ENCODE measurements at regions not wholly inside any gene's neighbourhood (a gene's known extent, or its start where the extent isn't known, plus 50 kb on each side); places are given as distances from the start of the nearest gene placed in this dataset.

DNA sequence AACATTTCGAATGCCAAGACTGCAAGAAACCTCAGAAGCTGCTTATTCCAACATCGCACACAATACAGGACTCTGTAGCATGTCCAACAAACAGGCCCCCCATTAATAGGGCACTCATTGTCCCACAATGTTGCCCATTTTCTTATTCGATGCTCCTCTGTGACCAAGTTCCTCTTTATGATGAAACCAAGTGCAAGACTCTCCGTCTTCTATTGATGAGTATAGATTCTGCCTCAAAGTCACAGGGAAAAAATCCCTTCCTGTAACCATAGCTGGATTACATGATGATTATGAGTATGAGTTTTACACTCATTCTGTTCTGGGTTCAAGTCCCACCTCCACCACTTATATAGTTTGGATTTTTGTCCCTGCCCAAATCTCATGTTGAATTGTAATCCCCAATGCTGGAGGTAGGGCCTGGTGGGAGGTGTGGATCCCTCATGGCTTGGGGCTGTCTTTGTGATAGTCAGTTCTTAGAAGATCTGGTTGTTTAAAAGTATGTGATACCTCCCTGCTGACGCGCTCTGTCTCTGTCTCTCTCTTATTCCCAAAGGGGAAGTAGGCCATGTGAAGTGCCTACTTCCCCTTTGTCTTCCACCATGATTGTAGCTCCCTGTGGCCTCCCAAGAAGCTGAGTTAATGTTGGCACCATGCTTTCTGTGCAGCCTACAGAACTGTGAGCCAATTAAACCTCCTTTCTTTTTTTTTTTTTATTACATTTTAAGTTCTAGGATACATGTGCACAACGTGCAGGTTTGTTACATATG, 148.7 kb downstream of the OSR1 start:
- FAIRE-seq = no peak

GRCh38 chr2:19208479-19209199, 149.8 kb downstream of the OSR1 start:
- DNase-seq (ENCODE audit: low read depth) (no peak), FAIRE-seq (peak; percentile 83)
- TF ChIP-seq, protein P1, sequence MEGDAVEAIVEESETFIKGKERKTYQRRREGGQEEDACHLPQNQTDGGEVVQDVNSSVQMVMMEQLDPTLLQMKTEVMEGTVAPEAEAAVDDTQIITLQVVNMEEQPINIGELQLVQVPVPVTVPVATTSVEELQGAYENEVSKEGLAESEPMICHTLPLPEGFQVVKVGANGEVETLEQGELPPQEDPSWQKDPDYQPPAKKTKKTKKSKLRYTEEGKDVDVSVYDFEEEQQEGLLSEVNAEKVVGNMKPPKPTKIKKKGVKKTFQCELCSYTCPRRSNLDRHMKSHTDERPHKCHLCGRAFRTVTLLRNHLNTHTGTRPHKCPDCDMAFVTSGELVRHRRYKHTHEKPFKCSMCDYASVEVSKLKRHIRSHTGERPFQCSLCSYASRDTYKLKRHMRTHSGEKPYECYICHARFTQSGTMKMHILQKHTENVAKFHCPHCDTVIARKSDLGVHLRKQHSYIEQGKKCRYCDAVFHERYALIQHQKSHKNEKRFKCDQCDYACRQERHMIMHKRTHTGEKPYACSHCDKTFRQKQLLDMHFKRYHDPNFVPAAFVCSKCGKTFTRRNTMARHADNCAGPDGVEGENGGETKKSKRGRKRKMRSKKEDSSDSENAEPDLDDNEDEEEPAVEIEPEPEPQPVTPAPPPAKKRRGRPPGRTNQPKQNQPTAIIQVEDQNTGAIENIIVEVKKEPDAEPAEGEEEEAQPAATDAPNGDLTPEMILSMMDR (IDR thresholded peaks at IDR 0.05; ENCODE audit: insufficient read depth, low read length, severe bottlenecking) = no peak
- Histone ChIP-seq H3K27me3 (ENCODE audit: control insufficient read depth, insufficient read depth, low read length) (no peaks in the 10 kb centered on the region), H3K4me3 (ENCODE audit: low read depth, low read length) (no peak overlapping the region), H3K36me3 (ENCODE audit: control insufficient read depth, insufficient read depth, low read length) (no peaks in the 10 kb centered on the region)

More for the DNA sequence above, 148.7 kb downstream of the OSR1 start:
- TF ChIP-seq, protein P1 (IDR thresholded peaks at IDR 0.05; ENCODE audit: insufficient read depth, low read length, severe bottlenecking) = no peak
- no peaks in the 10 kb centered on the region for H3K27me3 ChIP-seq (ENCODE audit: control insufficient read depth, insufficient read depth, low read length)
- no peak for DNase-seq (ENCODE audit: low read depth)
- no peak overlapping the region for H3K4me3 ChIP-seq (ENCODE audit: low read depth, low read length)
- H3K36me3 ChIP-seq (ENCODE audit: control insufficient read depth, insufficient read depth, low read length) = no peaks in the 10 kb centered on the region

DNA sequence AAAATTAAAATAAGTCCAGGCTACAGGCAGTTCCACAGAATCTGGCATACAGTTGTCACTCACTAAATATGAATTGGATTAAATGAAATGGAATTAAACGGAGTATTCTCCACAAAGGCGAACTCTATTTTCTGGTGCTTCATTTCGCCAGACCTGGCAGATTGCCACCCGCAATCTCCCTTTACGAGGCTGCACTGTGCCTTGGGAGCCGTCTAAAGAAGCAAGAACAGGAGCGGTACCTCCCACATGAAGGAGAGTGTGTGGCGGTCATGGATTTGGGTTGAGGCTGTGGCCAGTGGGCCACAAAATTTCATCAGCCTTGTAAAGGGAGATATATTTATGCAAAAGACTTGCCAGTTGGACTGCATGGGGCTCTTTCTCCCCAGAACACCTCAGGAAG, 151.0 kb downstream of the OSR1 start:
- Histone ChIP-seq H3K27me3 (ENCODE audit: control insufficient read depth, insufficient read depth, low read length) (no peaks in the 10 kb centered on the region), H3K4me3 (ENCODE audit: low read depth, low read length) (no peak overlapping the region), H3K36me3 (ENCODE audit: control insufficient read depth, insufficient read depth, low read length) (no peaks in the 10 kb centered on the region)
- DNase-seq (ENCODE audit: low read depth) (no peak), FAIRE-seq (no peak)
- TF ChIP-seq, protein P1 (IDR thresholded peaks at IDR 0.05; ENCODE audit: insufficient read depth, low read length, severe bottlenecking) = no peak

GRCh38 chr2:19205983-19206533, 152.4 kb downstream of the OSR1 start:
- TF ChIP-seq, protein P1 (IDR thresholded peaks at IDR 0.05; ENCODE audit: insufficient read depth, low read length, severe bottlenecking) = no peak
- Histone ChIP-seq H3K36me3 (ENCODE audit: control insufficient read depth, insufficient read depth, low read length) (no peaks in the 10 kb centered on the region), H3K4me3 (ENCODE audit: low read depth, low read length) (no peak overlapping the region), H3K27me3 (ENCODE audit: control insufficient read depth, insufficient read depth, low read length) (no peaks in the 10 kb centered on the region)
- no peak for DNase-seq (ENCODE audit: low read depth)
- FAIRE-seq = no peak

- DNase-seq (ENCODE audit: low read depth) (no peak), FAIRE-seq (no peak)
- Histone ChIP-seq H3K4me3 (ENCODE audit: low read depth, low read length) (no peak overlapping the region), H3K27me3 (ENCODE audit: control insufficient read depth, insufficient read depth, low read length) (no peaks in the 10 kb centered on the region), H3K36me3 (ENCODE audit: control insufficient read depth, insufficient read depth, low read length) (no peaks in the 10 kb centered on the region)
- TF ChIP-seq, protein P1 (IDR thresholded peaks at IDR 0.05; ENCODE audit: insufficient read depth, low read length, severe bottlenecking) = no peak
Observed at GRCh38 chr2:19203866-19204265, 154.6 kb downstream of the OSR1 start.
